ACHN (cell line): ENCODE measurements at regions not wholly inside any gene's neighbourhood (a gene's known extent, or its start where the extent isn't known, plus 50 kb on each side); places are given as distances from the start of the nearest gene placed in this dataset.
"Not testable (repeated sequence)": the region's sequence is repeated elsewhere in the genome, so short reads cannot be mapped to it uniquely, and the experiment has no call there.

Experiments used
- DNase-seq: peaks from one replicate; pipeline ENCODE4 v3.0.0-alpha.2; 2015
- in situ Hi-C: cut with HindIII; loops from 2 replicates; pipeline ENCODE4 v1.10.0; 2017; ENCODE audit warnings: low sequenced_read_pairs, low pct_ligation_motif_present, low pct_unique_long_range_greater_than_20kb

DNA sequence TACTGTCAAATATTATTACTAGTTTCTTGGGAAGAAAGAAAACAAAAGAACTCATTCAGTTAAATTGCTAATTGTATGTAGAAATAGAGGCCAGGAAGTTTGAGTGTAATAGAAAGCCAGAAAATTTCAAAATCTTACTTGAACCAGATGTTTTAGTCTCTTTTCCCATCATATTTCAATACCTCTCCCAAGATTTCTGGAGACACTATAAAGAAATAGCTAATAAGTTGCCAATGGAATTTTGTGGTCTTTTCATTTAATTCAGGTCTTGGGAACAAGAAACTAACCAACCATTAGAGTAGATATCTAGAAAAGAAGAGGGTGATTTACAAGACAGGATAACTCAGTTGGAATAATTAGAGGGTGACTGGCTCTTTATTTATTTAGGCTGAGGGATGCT is 112.2 kb downstream of the AGTR2 start:
- in situ Hi-C loops = no loop called here
- DNase-seq = no peak

DNA sequence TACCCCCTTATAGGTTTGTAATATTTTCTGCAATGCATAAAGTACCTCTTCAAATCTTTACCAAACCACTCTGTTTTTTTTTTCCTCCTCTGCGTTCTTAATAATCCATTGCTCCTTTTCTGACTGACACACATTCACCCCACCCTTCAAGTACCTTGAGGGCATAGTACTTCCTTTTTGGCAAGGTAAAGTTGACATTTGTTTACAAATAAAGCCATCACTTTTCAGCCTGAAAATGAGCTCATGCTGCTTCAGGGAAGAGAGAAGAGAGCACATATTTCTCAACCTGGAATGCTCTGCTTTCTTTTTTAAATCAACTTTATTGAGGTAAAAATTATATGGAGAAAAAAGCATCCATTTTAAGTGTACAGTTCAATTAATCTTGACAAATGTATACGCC is 113.9 kb downstream of the AGTR2 start:
- DNase-seq = no peak

DNA sequence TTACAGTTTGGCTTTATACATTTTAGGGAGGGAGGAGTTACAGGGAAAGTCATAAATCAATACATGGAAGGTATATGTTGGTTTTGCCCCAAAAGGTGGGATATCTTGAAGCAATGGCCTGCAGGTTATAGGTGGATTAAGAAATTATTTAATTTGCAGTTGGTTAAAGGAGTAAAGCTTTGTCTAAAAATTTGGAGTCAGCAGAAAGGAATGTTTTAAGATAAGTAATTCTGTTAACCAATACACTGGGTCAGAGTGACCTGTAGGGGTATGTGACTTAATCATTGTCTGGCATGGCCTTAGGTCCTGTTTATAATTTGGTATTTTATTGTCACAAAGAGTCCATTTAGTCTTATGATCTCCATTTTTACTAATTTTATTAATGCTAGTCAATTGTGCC is 115.0 kb downstream of the AGTR2 start:
- no peak for DNase-seq
- in situ Hi-C loops = no loop called here

More for the DNA sequence above, 113.9 kb downstream of the AGTR2 start:
- in situ Hi-C loops = no loop called here

DNA sequence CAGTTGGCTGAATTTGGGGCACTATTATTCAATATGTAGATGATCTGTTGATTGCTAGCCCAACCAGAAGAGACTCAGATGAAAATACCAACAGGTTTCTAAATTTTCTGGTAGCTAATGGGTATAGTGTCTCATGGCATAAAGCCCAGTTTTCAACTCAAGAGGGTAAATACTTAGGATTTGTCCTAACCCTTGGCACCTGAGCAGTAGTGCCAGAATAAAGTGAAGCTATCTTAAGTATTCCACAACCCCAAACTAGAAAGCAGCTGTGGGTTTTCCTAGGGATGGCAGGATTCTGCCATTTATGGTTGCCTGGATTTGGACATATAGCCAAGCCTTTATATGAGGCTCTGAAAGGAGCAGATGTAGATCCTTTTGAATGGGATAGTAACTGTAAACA is 119.0 kb downstream of the AGTR2 start:
- no peak for DNase-seq
- in situ Hi-C loops = no loop called here

DNA sequence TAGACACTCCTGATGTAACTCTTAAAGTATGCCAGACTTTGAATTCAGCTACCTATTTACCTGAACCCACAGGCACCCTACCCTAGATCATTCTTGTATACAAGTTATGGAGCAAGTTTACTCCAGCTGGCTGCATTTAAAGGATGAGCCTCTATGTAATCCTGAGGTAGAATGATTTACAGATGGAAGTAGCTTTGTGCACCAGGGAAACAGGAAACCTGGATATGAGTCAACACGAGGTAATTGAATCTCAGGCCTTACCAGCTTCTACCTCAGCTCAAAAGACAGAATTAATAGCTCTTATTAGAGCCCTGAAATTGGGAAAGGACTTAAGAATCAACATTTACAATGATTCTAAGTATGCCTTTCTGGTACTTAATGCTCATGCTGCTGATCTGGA is 119.8 kb downstream of the AGTR2 start:
- no peak for DNase-seq
- in situ Hi-C loops = no loop called here

- DNase-seq = no peak
- in situ Hi-C loops = no loop called here
Measured at GRCh38 chrX:116292183-116292582, 121.6 kb downstream of the AGTR2 start.

- DNase-seq = no peak
- in situ Hi-C loops = no loop called here
Measured at GRCh38 chrX:116298956-116299355, 128.4 kb downstream of the AGTR2 start.

- DNase-seq = no peak
- in situ Hi-C loops = no loop called here
Measured at GRCh38 chrX:116306218-116306617, 130.2 kb upstream of the SLC6A14 start.

DNA sequence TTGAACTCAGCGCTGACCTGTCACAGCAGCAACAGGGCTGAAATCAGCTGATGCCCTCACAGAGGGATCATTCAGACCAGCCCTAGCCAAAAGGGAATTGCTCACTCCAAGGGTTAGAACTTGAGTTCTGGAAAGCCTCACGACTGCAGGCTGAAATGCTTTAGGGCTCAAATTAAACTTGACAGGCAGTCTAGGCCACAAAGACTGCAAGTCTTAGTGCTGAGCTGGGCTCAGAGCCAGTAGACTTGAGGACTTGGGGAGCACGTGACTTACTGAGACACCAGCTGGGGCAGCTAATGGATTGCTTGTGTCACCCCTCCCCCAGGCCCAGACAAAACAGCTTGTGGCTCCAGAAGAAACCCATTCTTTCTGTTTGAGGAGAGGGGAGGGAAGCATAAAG is 119.0 kb upstream of the SLC6A14 start:
- no peak for DNase-seq
- in situ Hi-C loops = no loop called here

DNA sequence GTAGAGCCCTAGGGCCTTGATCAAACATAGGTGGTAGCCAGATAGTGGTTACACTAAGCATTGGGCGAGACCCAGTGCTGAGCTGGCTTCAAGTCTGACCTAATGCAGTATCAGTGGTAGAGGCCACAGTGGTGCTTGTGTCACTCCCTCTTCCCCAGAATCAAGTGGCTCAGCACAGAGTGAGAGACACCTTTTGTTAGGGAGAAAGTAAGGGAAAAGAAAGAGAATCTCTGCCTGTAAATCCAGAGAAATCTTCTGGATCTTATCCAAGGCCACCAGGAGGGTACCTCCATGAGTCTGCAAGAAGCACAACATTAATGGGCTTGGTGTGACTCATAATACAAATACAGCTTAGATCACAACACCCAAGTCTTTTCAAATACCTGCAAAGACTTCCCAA is 117.7 kb upstream of the SLC6A14 start:
- DNase-seq = no peak
- in situ Hi-C loops = no loop called here

DNA sequence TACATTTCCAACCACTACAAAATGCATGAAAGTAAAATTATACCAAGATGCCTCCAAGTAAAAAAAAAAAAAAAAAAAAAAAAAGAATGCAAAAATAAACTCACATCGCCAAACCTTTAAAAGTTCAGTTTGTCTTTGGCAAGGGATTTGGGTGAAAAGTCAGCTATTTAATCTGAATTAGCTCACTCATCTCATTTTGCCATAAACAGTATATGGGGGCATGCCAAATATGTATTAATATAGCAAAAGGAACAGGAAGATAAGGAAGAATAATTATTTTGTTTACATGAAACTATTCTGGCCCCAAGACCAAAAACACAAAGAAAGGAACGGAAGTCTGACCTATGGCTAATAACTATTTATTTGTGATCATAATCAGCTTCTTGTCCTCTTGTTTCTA is 114.7 kb upstream of the SLC6A14 start:
- no peak for DNase-seq
- in situ Hi-C loops = no loop called here

- DNase-seq, in situ Hi-C loops: not testable (repeated sequence)
Measured at GRCh38 chrX:116332026-116332425, 104.4 kb upstream of the SLC6A14 start.

GRCh38 chrX:116334797-116335196 is 101.6 kb upstream of the SLC6A14 start:
- not testable (repeated sequence) for DNase-seq

GRCh38 chrX:116339407-116339806 is 97.0 kb upstream of the SLC6A14 start:
- no peak for DNase-seq
- in situ Hi-C loops = no loop called here

More at GRCh38 chrX:116334797-116335196, 101.6 kb upstream of the SLC6A14 start:
- in situ Hi-C loops = not testable (repeated sequence)

DNA sequence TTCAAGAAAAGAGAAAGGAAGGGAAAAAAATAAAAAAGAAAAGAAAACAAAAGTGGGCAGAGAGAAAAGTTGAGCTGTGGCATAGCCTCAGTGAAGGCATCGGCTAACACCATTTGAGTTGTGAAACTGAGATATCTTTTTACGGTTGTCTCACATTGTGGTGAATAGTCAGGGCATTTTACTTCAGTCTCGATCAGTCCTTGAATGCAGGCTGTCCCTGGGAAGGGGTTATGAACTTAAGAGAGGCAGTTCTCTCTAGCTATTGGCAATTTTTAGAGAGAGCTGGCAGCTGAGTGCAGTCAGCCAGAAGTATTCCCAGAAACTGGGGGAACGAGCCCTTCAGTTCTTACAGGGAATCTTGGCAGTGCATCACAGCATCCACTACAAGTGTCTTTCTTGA is 93.5 kb upstream of the SLC6A14 start:
- in situ Hi-C loops = no loop called here

GRCh38 chrX:116345958-116346357 is 90.4 kb upstream of the SLC6A14 start:
- in situ Hi-C loops = no loop called here
- no peak for DNase-seq

More for the DNA sequence above, 93.5 kb upstream of the SLC6A14 start:
- no peak for DNase-seq

GRCh38 chrX:116357329-116357728 is 79.1 kb upstream of the SLC6A14 start:
- in situ Hi-C loops = no loop called here
- no peak for DNase-seq

DNA sequence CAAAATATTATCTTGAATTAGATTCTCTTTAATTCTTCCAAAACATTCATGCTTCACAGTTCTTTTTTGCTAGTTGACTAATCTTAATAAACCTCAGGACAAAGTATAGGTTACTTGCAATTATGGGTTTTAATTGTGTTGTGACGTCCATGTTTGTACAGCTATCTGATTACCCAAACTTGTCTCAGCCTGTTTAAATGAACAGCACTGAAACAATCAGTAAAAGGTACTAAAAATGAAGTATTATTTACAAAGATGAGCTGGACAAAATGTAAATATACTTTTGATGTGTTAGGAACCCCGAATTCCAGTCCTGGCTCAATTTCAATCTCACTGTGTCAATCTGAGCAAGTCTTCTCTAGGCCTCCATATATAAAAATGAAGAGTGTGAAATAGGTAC is 57.4 kb upstream of the SLC6A14 start:
- in situ Hi-C loops = no loop called here
- no peak for DNase-seq

- in situ Hi-C loops = no loop called here
- DNase-seq = no peak
Measured at GRCh38 chrX:116379854-116380253, 56.6 kb upstream of the SLC6A14 start.

GRCh38 chrX:116384406-116384954 is 51.9 kb upstream of the SLC6A14 start:
- no peak for DNase-seq
- in situ Hi-C loops = no loop called here
